ENCODE measurements at regions not wholly inside any gene's neighbourhood (a gene's known extent, or its start where the extent isn't known, plus 50 kb on each side); places are given as distances from the start of the nearest gene placed in this dataset.
"Not testable (repeated sequence)": the region's sequence is repeated elsewhere in the genome, so short reads cannot be mapped to it uniquely, and the experiment has no call there.

GRCh38 chr3:159510988-159511387 is 477.6 kb upstream of the IL12A start:
- H3K4me3 ChIP-seq (ENCODE audit: low read length in 2 of 2); H3K9ac ChIP-seq (ENCODE audit: low read depth in 1 of 2, low read length in 2 of 2); H3K36me3 ChIP-seq (ENCODE audit: control insufficient read depth in 2 of 2, insufficient read depth in 2 of 2, low read length in 2 of 2); H3K27ac ChIP-seq (ENCODE audit: low read depth in 2 of 2, low read length in 2 of 2); H3K9me3 ChIP-seq (ENCODE audit: control insufficient read depth in 2 of 2, low read length in 2 of 2); H3K4me1 ChIP-seq (ENCODE audit: control insufficient read depth in 2 of 2, insufficient read depth in 2 of 2, low read length in 2 of 2); H3K27me3 ChIP-seq (ENCODE audit: control insufficient read depth in 2 of 2, insufficient read depth in 2 of 2, low read length in 2 of 2): not testable (repeated sequence)

- H3K4me1 ChIP-seq (ENCODE audit: control insufficient read depth in 2 of 2, insufficient read depth in 2 of 2, low read length in 2 of 2): no peaks in the 10 kb centered on the region
- H3K9me3 ChIP-seq (ENCODE audit: control insufficient read depth in 2 of 2, low read length in 2 of 2): no peaks in the 10 kb centered on the region
- H3K27me3 ChIP-seq (ENCODE audit: control insufficient read depth in 2 of 2, insufficient read depth in 2 of 2, low read length in 2 of 2): no peaks in the 10 kb centered on the region
- H3K9ac ChIP-seq (ENCODE audit: low read depth in 1 of 2, low read length in 2 of 2): no peak overlapping the region
- H3K4me3 ChIP-seq (ENCODE audit: low read length in 2 of 2): no peak overlapping the region
- H3K36me3 ChIP-seq (ENCODE audit: control insufficient read depth in 2 of 2, insufficient read depth in 2 of 2, low read length in 2 of 2): no peaks in the 10 kb centered on the region
- H3K27ac ChIP-seq (ENCODE audit: low read depth in 2 of 2, low read length in 2 of 2): no peak overlapping the region
Measured at GRCh38 chr3:159513444-159513843, 475.2 kb upstream of the IL12A start.

- Histone ChIP-seq H3K9me3 (ENCODE audit: control insufficient read depth in 2 of 2, low read length in 2 of 2) (no peaks in the 10 kb centered on the region), H3K9ac (ENCODE audit: low read depth in 1 of 2, low read length in 2 of 2) (no peak overlapping the region), H3K27ac (ENCODE audit: low read depth in 2 of 2, low read length in 2 of 2) (no peak overlapping the region), H3K27me3 (ENCODE audit: control insufficient read depth in 2 of 2, insufficient read depth in 2 of 2, low read length in 2 of 2) (no peaks in the 10 kb centered on the region), H3K4me1 (ENCODE audit: control insufficient read depth in 2 of 2, insufficient read depth in 2 of 2, low read length in 2 of 2) (no peaks in the 10 kb centered on the region), H3K36me3 (ENCODE audit: control insufficient read depth in 2 of 2, insufficient read depth in 2 of 2, low read length in 2 of 2) (no peaks in the 10 kb centered on the region), H3K4me3 (ENCODE audit: low read length in 2 of 2) (no peak overlapping the region)
Measured at GRCh38 chr3:159513867-159514380, 474.7 kb upstream of the IL12A start.

GRCh38 chr3:159517105-159517504 is 471.5 kb upstream of the IL12A start:
- H3K27me3 ChIP-seq (ENCODE audit: control insufficient read depth in 2 of 2, insufficient read depth in 2 of 2, low read length in 2 of 2): no peaks in the 10 kb centered on the region
- H3K9me3 ChIP-seq (ENCODE audit: control insufficient read depth in 2 of 2, low read length in 2 of 2): no peaks in the 10 kb centered on the region
- H3K27ac ChIP-seq (ENCODE audit: low read depth in 2 of 2, low read length in 2 of 2): no peak overlapping the region
- H3K36me3 ChIP-seq (ENCODE audit: control insufficient read depth in 2 of 2, insufficient read depth in 2 of 2, low read length in 2 of 2): no peaks in the 10 kb centered on the region
- no peaks in the 10 kb centered on the region for H3K4me1 ChIP-seq (ENCODE audit: control insufficient read depth in 2 of 2, insufficient read depth in 2 of 2, low read length in 2 of 2)
- no peak overlapping the region for H3K4me3 ChIP-seq (ENCODE audit: low read length in 2 of 2)
- H3K9ac ChIP-seq (ENCODE audit: low read depth in 1 of 2, low read length in 2 of 2): no peak overlapping the region

GRCh38 chr3:159520638-159521037 is 468.0 kb upstream of the IL12A start:
- Histone ChIP-seq H3K36me3 (ENCODE audit: control insufficient read depth in 2 of 2, insufficient read depth in 2 of 2, low read length in 2 of 2) (no peaks in the 10 kb centered on the region), H3K27ac (ENCODE audit: low read depth in 2 of 2, low read length in 2 of 2) (no peak overlapping the region), H3K27me3 (ENCODE audit: control insufficient read depth in 2 of 2, insufficient read depth in 2 of 2, low read length in 2 of 2) (no peaks in the 10 kb centered on the region), H3K4me1 (ENCODE audit: control insufficient read depth in 2 of 2, insufficient read depth in 2 of 2, low read length in 2 of 2) (no peaks in the 10 kb centered on the region), H3K9ac (ENCODE audit: low read depth in 1 of 2, low read length in 2 of 2) (no peak overlapping the region), H3K4me3 (ENCODE audit: low read length in 2 of 2) (no peak overlapping the region), H3K9me3 (ENCODE audit: control insufficient read depth in 2 of 2, low read length in 2 of 2) (no peaks in the 10 kb centered on the region)

GRCh38 chr3:159522276-159522675 is 466.4 kb upstream of the IL12A start:
- H3K9ac ChIP-seq (ENCODE audit: low read depth in 1 of 2, low read length in 2 of 2): no peak overlapping the region
- H3K27ac ChIP-seq (ENCODE audit: low read depth in 2 of 2, low read length in 2 of 2): no peak overlapping the region
- H3K9me3 ChIP-seq (ENCODE audit: control insufficient read depth in 2 of 2, low read length in 2 of 2): no peaks in the 10 kb centered on the region
- H3K27me3 ChIP-seq (ENCODE audit: control insufficient read depth in 2 of 2, insufficient read depth in 2 of 2, low read length in 2 of 2): no peaks in the 10 kb centered on the region
- no peaks in the 10 kb centered on the region for H3K4me1 ChIP-seq (ENCODE audit: control insufficient read depth in 2 of 2, insufficient read depth in 2 of 2, low read length in 2 of 2)
- H3K4me3 ChIP-seq (ENCODE audit: low read length in 2 of 2): no peak overlapping the region
- no peaks in the 10 kb centered on the region for H3K36me3 ChIP-seq (ENCODE audit: control insufficient read depth in 2 of 2, insufficient read depth in 2 of 2, low read length in 2 of 2)

GRCh38 chr3:159528251-159528895 is 460.3 kb upstream of the IL12A start:
- Histone ChIP-seq H3K4me1 (ENCODE audit: control insufficient read depth in 2 of 2, insufficient read depth in 2 of 2, low read length in 2 of 2) (no peaks in the 10 kb centered on the region), H3K27me3 (ENCODE audit: control insufficient read depth in 2 of 2, insufficient read depth in 2 of 2, low read length in 2 of 2) (no peaks in the 10 kb centered on the region), H3K27ac (ENCODE audit: low read depth in 2 of 2, low read length in 2 of 2) (no peak overlapping the region), H3K36me3 (ENCODE audit: control insufficient read depth in 2 of 2, insufficient read depth in 2 of 2, low read length in 2 of 2) (no peaks in the 10 kb centered on the region), H3K9ac (ENCODE audit: low read depth in 1 of 2, low read length in 2 of 2) (no peak overlapping the region), H3K9me3 (ENCODE audit: control insufficient read depth in 2 of 2, low read length in 2 of 2) (no peaks in the 10 kb centered on the region), H3K4me3 (ENCODE audit: low read length in 2 of 2) (no peak overlapping the region)

GRCh38 chr3:159532577-159532976 is 456.1 kb upstream of the IL12A start:
- Histone ChIP-seq H3K9ac (ENCODE audit: low read depth in 1 of 2, low read length in 2 of 2) (no peak overlapping the region), H3K27ac (ENCODE audit: low read depth in 2 of 2, low read length in 2 of 2) (no peak overlapping the region), H3K27me3 (ENCODE audit: control insufficient read depth in 2 of 2, insufficient read depth in 2 of 2, low read length in 2 of 2) (no peaks in the 10 kb centered on the region), H3K36me3 (ENCODE audit: control insufficient read depth in 2 of 2, insufficient read depth in 2 of 2, low read length in 2 of 2) (no peaks in the 10 kb centered on the region), H3K4me3 (ENCODE audit: low read length in 2 of 2) (no peak overlapping the region), H3K9me3 (ENCODE audit: control insufficient read depth in 2 of 2, low read length in 2 of 2) (no peaks in the 10 kb centered on the region), H3K4me1 (ENCODE audit: control insufficient read depth in 2 of 2, insufficient read depth in 2 of 2, low read length in 2 of 2) (no peaks in the 10 kb centered on the region)

- Histone ChIP-seq H3K27ac (ENCODE audit: low read depth in 2 of 2, low read length in 2 of 2) (no peak overlapping the region), H3K27me3 (ENCODE audit: control insufficient read depth in 2 of 2, insufficient read depth in 2 of 2, low read length in 2 of 2) (no peaks in the 10 kb centered on the region), H3K9me3 (ENCODE audit: control insufficient read depth in 2 of 2, low read length in 2 of 2) (no peaks in the 10 kb centered on the region), H3K36me3 (ENCODE audit: control insufficient read depth in 2 of 2, insufficient read depth in 2 of 2, low read length in 2 of 2) (no peaks in the 10 kb centered on the region), H3K4me3 (ENCODE audit: low read length in 2 of 2) (no peak overlapping the region), H3K9ac (ENCODE audit: low read depth in 1 of 2, low read length in 2 of 2) (no peak overlapping the region), H3K4me1 (ENCODE audit: control insufficient read depth in 2 of 2, insufficient read depth in 2 of 2, low read length in 2 of 2) (no peaks in the 10 kb centered on the region)
Measured at GRCh38 chr3:159534496-159534895, 454.1 kb upstream of the IL12A start.

GRCh38 chr3:159536876-159537275 is 451.8 kb upstream of the IL12A start:
- no peaks in the 10 kb centered on the region for H3K27me3 ChIP-seq (ENCODE audit: control insufficient read depth in 2 of 2, insufficient read depth in 2 of 2, low read length in 2 of 2)
- no peaks in the 10 kb centered on the region for H3K9me3 ChIP-seq (ENCODE audit: control insufficient read depth in 2 of 2, low read length in 2 of 2)

GRCh38 chr3:159538507-159538906 is 450.1 kb upstream of the IL12A start:
- Histone ChIP-seq H3K36me3 (ENCODE audit: control insufficient read depth in 2 of 2, insufficient read depth in 2 of 2, low read length in 2 of 2) (no peaks in the 10 kb centered on the region), H3K27ac (ENCODE audit: low read depth in 2 of 2, low read length in 2 of 2) (no peak overlapping the region), H3K9me3 (ENCODE audit: control insufficient read depth in 2 of 2, low read length in 2 of 2) (no peaks in the 10 kb centered on the region), H3K27me3 (ENCODE audit: control insufficient read depth in 2 of 2, insufficient read depth in 2 of 2, low read length in 2 of 2) (no peaks in the 10 kb centered on the region), H3K9ac (ENCODE audit: low read depth in 1 of 2, low read length in 2 of 2) (no peak overlapping the region), H3K4me3 (ENCODE audit: low read length in 2 of 2) (no peak overlapping the region), H3K4me1 (ENCODE audit: control insufficient read depth in 2 of 2, insufficient read depth in 2 of 2, low read length in 2 of 2) (no peaks in the 10 kb centered on the region)

More at GRCh38 chr3:159536876-159537275, 451.8 kb upstream of the IL12A start:
- Histone ChIP-seq H3K4me3 (ENCODE audit: low read length in 2 of 2) (no peak overlapping the region), H3K9ac (ENCODE audit: low read depth in 1 of 2, low read length in 2 of 2) (no peak overlapping the region), H3K4me1 (ENCODE audit: control insufficient read depth in 2 of 2, insufficient read depth in 2 of 2, low read length in 2 of 2) (no peaks in the 10 kb centered on the region), H3K27ac (ENCODE audit: low read depth in 2 of 2, low read length in 2 of 2) (no peak overlapping the region), H3K36me3 (ENCODE audit: control insufficient read depth in 2 of 2, insufficient read depth in 2 of 2, low read length in 2 of 2) (no peaks in the 10 kb centered on the region)

All from mucosa of rectum (tissue), 2 donors.